ENCODE measurements at regions not wholly inside any gene's neighbourhood (a gene's known extent, or its start where the extent isn't known, plus 50 kb on each side); places are given as distances from the start of the nearest gene placed in this dataset.

DNA sequence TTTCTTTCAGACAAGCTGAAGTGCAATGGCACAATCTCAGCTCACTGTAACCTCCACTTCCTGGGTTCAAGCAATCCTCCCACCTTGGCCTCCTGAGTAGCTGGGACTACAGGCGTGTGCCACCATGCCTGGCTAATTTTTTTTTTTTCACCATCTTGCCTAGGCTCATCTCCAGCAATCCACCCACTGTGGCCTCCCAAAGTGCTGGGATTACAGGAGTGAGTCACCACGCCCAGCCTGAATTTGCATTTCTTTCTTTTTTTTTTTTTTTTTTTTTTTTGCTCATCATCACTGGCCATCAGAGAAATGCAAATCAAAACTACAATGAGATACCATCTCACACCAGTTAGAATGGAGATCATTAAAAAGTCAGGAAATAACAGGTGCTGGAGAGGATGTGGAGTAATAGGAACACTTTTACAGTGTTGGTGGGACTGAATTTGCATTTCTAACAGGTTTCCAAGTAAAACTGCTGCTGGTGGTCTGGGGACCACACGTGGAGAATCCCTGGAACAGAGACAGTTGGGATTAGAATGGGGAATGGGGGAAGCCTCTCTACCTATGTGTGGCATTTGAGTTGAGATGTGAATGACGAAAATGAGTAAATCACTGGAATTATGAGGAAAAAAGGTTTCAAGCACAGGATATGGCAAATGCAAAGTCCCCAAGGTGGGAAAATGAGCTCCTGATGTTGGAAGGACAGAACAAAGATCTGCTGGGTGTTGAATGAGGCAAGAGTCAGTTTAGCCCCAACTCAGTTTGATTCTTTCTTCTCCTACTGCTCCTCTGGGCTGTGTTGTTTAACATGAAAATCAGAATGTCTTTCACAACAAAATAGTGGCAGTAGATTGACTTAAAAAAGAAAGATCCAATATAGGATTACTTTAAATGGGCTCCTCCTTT is 88.8 kb upstream of the MAP4K4 start:
- ATAC-seq (no peak), DNase-seq (no peak)
- Mint-ChIP-seq H3K4me3 (no peak overlapping the region), H3K27me3 (ENCODE audit: low read depth in 2 of 2) (peaks cover 4 to 17% of the 10 kb centered on the region in 2 donors), H3K9me3 (no peaks in the 10 kb centered on the region), H3K27ac (no peak overlapping the region), H3K36me3 (no peaks in the 10 kb centered on the region), H3K4me1 (no peaks in the 10 kb centered on the region)
- H3K4me3 ChIP-seq (ENCODE audit: low read length): no peak overlapping the region
- intact Hi-C loops (cut with micrococcal nuclease): no loop called here
- H3K36me3 ChIP-seq (ENCODE audit: control insufficient read depth, insufficient read depth, low read length): no peaks in the 10 kb centered on the region
- WGBS (ENCODE audit: insufficient coverage): 91% methylated on average over 4 of the region's 4 CpGs
- TF ChIP-seq CTCF (IDR thresholded peaks at IDR 0.05): no peak
- H3K27ac ChIP-seq (ENCODE audit: low read length): no peak overlapping the region
- H3K9me3 ChIP-seq (ENCODE audit: control insufficient read depth, insufficient read depth, low read length): no peaks in the 10 kb centered on the region
- no peaks in the 10 kb centered on the region for H3K4me1 ChIP-seq (ENCODE audit: control insufficient read depth, insufficient read depth, low read length)
- H3K27me3 ChIP-seq (ENCODE audit: control insufficient read depth, insufficient read depth, low read length): no peaks in the 10 kb centered on the region

DNA sequence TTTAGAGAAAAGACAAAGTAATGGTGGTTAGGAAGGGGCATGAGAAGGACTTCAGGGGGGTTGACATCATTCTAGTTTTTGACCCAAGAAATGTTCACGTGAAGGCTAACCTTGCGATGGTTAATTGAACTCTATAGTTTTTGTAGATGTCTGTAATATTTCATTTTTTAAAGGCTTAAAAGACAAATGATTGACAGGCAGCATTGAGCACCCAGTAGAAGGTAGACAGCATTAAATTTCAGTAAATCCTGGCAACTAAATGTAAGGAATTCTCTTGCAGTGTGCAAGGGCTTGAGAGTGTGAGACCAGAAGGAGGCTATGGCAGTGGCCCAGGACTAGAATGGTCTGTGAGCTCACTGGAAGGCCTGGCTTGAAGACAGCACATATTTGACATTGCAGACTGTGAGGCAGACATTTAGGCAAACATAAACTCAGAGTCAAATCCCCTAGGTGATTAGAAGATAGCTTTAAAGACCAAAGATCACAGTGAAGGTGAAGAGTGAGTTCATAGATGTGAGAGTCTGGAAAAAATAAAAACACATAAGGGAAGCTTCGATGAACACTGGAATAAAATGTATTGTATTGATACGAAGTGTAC is 100.1 kb upstream of the MAP4K4 start:
- ATAC-seq (no peak), DNase-seq (no peak)
- 100% methylated on average over 2 of the region's 4 CpGs for WGBS (ENCODE audit: insufficient coverage)
- H3K4me1 Mint-ChIP-seq: no peaks in the 10 kb centered on the region
- H3K9me3 ChIP-seq (ENCODE audit: control insufficient read depth, insufficient read depth, low read length): no peaks in the 10 kb centered on the region
- H3K4me3 Mint-ChIP-seq: no peak overlapping the region
- intact Hi-C loops (cut with micrococcal nuclease): no loop called here
- no peaks in the 10 kb centered on the region for H3K36me3 ChIP-seq (ENCODE audit: control insufficient read depth, insufficient read depth, low read length)
- no peaks in the 10 kb centered on the region for H3K9me3 Mint-ChIP-seq
- H3K36me3 Mint-ChIP-seq: no peaks in the 10 kb centered on the region
- no peak overlapping the region for H3K4me3 ChIP-seq (ENCODE audit: low read length)
- no peak for TF ChIP-seq CTCF (IDR thresholded peaks at IDR 0.05)
- no peaks in the 10 kb centered on the region for H3K27me3 Mint-ChIP-seq (ENCODE audit: low read depth in 2 of 2)
- no peaks in the 10 kb centered on the region for H3K27me3 ChIP-seq (ENCODE audit: control insufficient read depth, insufficient read depth, low read length)
- no peak overlapping the region for H3K27ac Mint-ChIP-seq
- no peak overlapping the region for H3K27ac ChIP-seq (ENCODE audit: low read length)
- H3K4me1 ChIP-seq (ENCODE audit: control insufficient read depth, insufficient read depth, low read length): no peaks in the 10 kb centered on the region

GRCh38 chr2:101596333-101596732 is 101.2 kb upstream of the MAP4K4 start:
- ATAC-seq: no peak
- no peaks in the 10 kb centered on the region for H3K36me3 Mint-ChIP-seq
- no peaks in the 10 kb centered on the region for H3K9me3 Mint-ChIP-seq
- no peaks in the 10 kb centered on the region for H3K9me3 ChIP-seq (ENCODE audit: control insufficient read depth, insufficient read depth, low read length)
- H3K4me3 ChIP-seq (ENCODE audit: low read length): no peak overlapping the region
- no peak overlapping the region for H3K27ac ChIP-seq (ENCODE audit: low read length)
- H3K27ac Mint-ChIP-seq: no peak overlapping the region
- H3K4me1 ChIP-seq (ENCODE audit: control insufficient read depth, insufficient read depth, low read length): no peaks in the 10 kb centered on the region
- TF ChIP-seq CTCF (IDR thresholded peaks at IDR 0.05): no peak
- WGBS (ENCODE audit: insufficient coverage): 65% methylated on average over 2 of the region's 4 CpGs
- H3K36me3 ChIP-seq (ENCODE audit: control insufficient read depth, insufficient read depth, low read length): no peaks in the 10 kb centered on the region
- H3K27me3 Mint-ChIP-seq (ENCODE audit: low read depth in 2 of 2): no peaks in the 10 kb centered on the region
- H3K4me1 Mint-ChIP-seq: no peaks in the 10 kb centered on the region
- H3K4me3 Mint-ChIP-seq: no peak overlapping the region
- intact Hi-C loops (cut with micrococcal nuclease): no loop called here
- no peaks in the 10 kb centered on the region for H3K27me3 ChIP-seq (ENCODE audit: control insufficient read depth, insufficient read depth, low read length)
- DNase-seq: no peak

Measured in natural killer cell (primary cell).